ENCODE measurements at regions not wholly inside any gene's neighbourhood (a gene's known extent, or its start where the extent isn't known, plus 50 kb on each side); places are given as distances from the start of the nearest gene placed in this dataset.

DNA sequence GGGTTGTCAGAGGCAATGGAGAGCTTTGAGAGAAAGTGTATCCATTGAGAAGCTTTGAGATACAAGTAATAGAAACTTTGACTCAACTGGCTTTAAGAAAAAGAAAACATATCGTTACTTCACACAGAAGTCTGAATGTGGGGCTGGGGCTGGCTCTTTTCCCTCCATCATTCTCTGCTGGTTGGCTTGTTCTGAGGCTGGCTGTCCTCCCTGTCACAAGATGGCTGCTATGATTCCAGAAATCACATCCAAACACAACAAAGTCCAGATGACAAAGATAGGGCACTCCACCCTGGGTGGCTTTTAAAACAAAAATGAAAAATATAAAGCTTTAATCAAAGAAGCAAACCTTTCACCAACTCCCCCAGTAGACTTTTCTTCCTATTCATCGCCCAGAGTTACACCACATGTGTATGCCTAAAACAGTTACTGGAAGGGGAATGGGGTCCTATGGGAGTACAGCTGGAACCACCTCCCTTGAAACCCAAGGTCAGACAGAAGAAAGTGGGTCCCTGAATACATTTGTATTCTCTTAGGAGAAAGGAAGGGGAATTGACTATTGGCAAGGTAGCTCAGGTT lies 284.3 kb downstream of the GAS1 start:
- WGBS, 3 donors: 83 to 88% (median 83%) methylated on average over 2 of the region's 2 CpGs
- FAIRE-seq: no peak
- no peak overlapping the region for H3K27ac ChIP-seq (ENCODE audit: low read depth in 1 of 3, low read length in 2 of 3)
- DNase-seq: no peak
- no peaks in the 10 kb centered on the region for H3K36me3 ChIP-seq (ENCODE audit: control insufficient read depth in 3 of 3, insufficient read depth in 2 of 3, low read depth in 1 of 3, low read length in 3 of 3)
- H3K9me3 ChIP-seq (ENCODE audit: control insufficient read depth in 2 of 2, insufficient read depth in 1 of 2, low read depth in 1 of 2, low read length in 1 of 2): no peaks in the 10 kb centered on the region
- no peak overlapping the region for H3K4me3 ChIP-seq (ENCODE audit: low read depth in 1 of 3, low read length in 3 of 3)
- H3K27me3 ChIP-seq (ENCODE audit: control insufficient read depth in 3 of 3, insufficient read depth in 3 of 3, low read length in 3 of 3): peaks cover 0 to 2% (median 0%) of the 10 kb centered on the region in 3 donors
- no peaks in the 10 kb centered on the region for H3K4me1 ChIP-seq (ENCODE audit: control insufficient read depth in 3 of 3, insufficient read depth in 2 of 3, low read depth in 1 of 3, low read length in 2 of 3)

DNA sequence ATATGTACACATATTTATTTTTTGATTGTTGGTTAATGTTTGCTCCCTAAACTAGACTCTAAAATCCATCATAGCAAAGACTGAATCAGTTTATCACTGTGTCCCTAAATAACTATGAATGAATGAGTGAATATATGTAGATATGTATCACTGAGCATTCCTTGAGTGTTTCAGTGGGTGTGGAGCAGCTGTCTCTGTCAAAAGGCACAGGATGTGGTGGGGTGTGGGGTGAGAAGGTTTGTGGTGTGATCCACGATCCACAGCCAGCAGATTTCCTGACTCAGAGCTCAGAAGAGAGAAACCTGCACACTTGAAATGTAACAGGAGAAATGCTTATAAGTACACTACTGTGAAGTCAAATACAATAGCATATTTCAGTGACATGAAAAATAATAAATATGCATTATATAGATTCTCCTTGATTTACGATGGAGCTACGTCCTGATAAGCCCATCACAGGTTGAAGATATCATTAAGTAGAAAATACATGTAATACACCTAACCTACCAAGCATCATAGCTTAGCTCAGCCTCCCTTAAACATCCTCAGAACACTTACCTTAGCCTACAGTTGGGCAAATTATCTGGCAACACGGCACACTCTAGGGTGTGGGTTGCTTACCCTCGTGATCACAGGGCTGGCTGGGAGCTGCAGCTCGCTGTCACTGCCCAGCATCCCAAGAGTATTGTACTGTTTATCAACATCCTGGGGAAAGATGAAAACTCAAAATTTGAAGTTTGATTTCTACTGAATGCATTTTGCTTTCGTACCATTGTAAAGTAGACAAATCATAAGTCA lies 287.0 kb downstream of the GAS1 start:
- Histone ChIP-seq H3K36me3 (ENCODE audit: control insufficient read depth in 3 of 3, insufficient read depth in 2 of 3, low read depth in 1 of 3, low read length in 3 of 3) (no peaks in the 10 kb centered on the region), H3K27ac (ENCODE audit: low read depth in 1 of 3, low read length in 2 of 3) (no peak overlapping the region), H3K4me3 (ENCODE audit: low read depth in 1 of 3, low read length in 3 of 3) (no peak overlapping the region), H3K9me3 (ENCODE audit: control insufficient read depth in 2 of 2, insufficient read depth in 1 of 2, low read depth in 1 of 2, low read length in 1 of 2) (no peaks in the 10 kb centered on the region), H3K4me1 (ENCODE audit: control insufficient read depth in 3 of 3, insufficient read depth in 2 of 3, low read depth in 1 of 3, low read length in 2 of 3) (no peaks in the 10 kb centered on the region), H3K27me3 (ENCODE audit: control insufficient read depth in 3 of 3, insufficient read depth in 3 of 3, low read length in 3 of 3) (no peaks in the 10 kb centered on the region)
- 65 to 80% (median 73%) methylated on average over 7 of the region's 7 CpGs for WGBS, 3 donors
- FAIRE-seq (no peak), DNase-seq (no peak)

- Histone ChIP-seq H3K27me3 (ENCODE audit: control insufficient read depth in 3 of 3, insufficient read depth in 3 of 3, low read length in 3 of 3) (no peaks in the 10 kb centered on the region), H3K4me3 (ENCODE audit: low read depth in 1 of 3, low read length in 3 of 3) (no peak overlapping the region), H3K27ac (ENCODE audit: low read depth in 1 of 3, low read length in 2 of 3) (no peak overlapping the region), H3K4me1 (ENCODE audit: control insufficient read depth in 3 of 3, insufficient read depth in 2 of 3, low read depth in 1 of 3, low read length in 2 of 3) (no peaks in the 10 kb centered on the region), H3K36me3 (ENCODE audit: control insufficient read depth in 3 of 3, insufficient read depth in 2 of 3, low read depth in 1 of 3, low read length in 3 of 3) (no peaks in the 10 kb centered on the region), H3K9me3 (ENCODE audit: control insufficient read depth in 2 of 2, insufficient read depth in 1 of 2, low read depth in 1 of 2, low read length in 1 of 2) (no peaks in the 10 kb centered on the region)
- WGBS, 3 donors: 25 to 54% (median 45%) methylated on average over 3 of the region's 3 CpGs
- no peak for DNase-seq
- FAIRE-seq: no peak
Measured at GRCh38 chr9:86659413-86660046, 287.8 kb downstream of the GAS1 start.

- FAIRE-seq (no peak), DNase-seq (no peak)
- no peak overlapping the region for H3K4me3 ChIP-seq (ENCODE audit: low read depth in 1 of 3, low read length in 3 of 3)
- no peaks in the 10 kb centered on the region for H3K36me3 ChIP-seq (ENCODE audit: control insufficient read depth in 3 of 3, insufficient read depth in 2 of 3, low read depth in 1 of 3, low read length in 3 of 3)
- no peak overlapping the region for H3K27ac ChIP-seq (ENCODE audit: low read depth in 1 of 3, low read length in 2 of 3)
- peaks cover 0 to 12% (median 0%) of the 10 kb centered on the region in 3 donors for H3K4me1 ChIP-seq (ENCODE audit: control insufficient read depth in 3 of 3, insufficient read depth in 2 of 3, low read depth in 1 of 3, low read length in 2 of 3)
- peaks cover 0 to 6% of the 10 kb centered on the region in 2 donors for H3K9me3 ChIP-seq (ENCODE audit: control insufficient read depth in 2 of 2, insufficient read depth in 1 of 2, low read depth in 1 of 2, low read length in 1 of 2)
- no peaks in the 10 kb centered on the region for H3K27me3 ChIP-seq (ENCODE audit: control insufficient read depth in 3 of 3, insufficient read depth in 3 of 3, low read length in 3 of 3)
Measured at GRCh38 chr9:86655147-86655546, 292.2 kb downstream of the GAS1 start.

DNA sequence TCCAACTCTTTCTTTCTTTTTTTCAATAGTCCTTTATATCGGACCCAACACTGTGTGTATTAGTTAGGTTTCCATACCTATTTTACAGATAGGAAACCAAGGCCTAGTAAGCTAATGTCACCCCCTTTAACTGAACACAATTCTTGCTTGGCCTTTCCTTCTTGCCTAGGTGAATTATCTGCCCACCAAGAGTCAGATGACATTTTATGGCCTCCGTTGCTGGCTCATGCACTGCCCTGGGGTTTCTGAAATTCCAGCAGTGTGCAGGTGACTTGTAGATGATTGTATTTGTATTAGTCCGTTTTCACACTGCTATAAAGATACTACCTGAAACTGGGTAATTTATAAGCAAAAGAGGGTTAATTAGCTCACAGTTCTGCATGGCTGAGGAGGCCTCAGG lies 293.8 kb downstream of the GAS1 start:
- Histone ChIP-seq H3K27ac (ENCODE audit: low read depth in 1 of 3, low read length in 2 of 3) (peak overlapping the region in 1 of 3 donors; percentile 80), H3K27me3 (ENCODE audit: control insufficient read depth in 3 of 3, insufficient read depth in 3 of 3, low read length in 3 of 3) (no peaks in the 10 kb centered on the region), H3K9me3 (ENCODE audit: control insufficient read depth in 2 of 2, insufficient read depth in 1 of 2, low read depth in 1 of 2, low read length in 1 of 2) (peaks cover 0 to 6% of the 10 kb centered on the region in 2 donors), H3K4me1 (ENCODE audit: control insufficient read depth in 3 of 3, insufficient read depth in 2 of 3, low read depth in 1 of 3, low read length in 2 of 3) (peaks cover 0 to 12% (median 0%) of the 10 kb centered on the region in 3 donors), H3K36me3 (ENCODE audit: control insufficient read depth in 3 of 3, insufficient read depth in 2 of 3, low read depth in 1 of 3, low read length in 3 of 3) (no peaks in the 10 kb centered on the region), H3K4me3 (ENCODE audit: low read depth in 1 of 3, low read length in 3 of 3) (no peak overlapping the region)
- DNase-seq (peak in 1 of 2 donors; percentile 76), FAIRE-seq (no peak)
- WGBS, 3 donors: 51 to 74% (median 55%) methylated on average over 3 of the region's 3 CpGs

DNA sequence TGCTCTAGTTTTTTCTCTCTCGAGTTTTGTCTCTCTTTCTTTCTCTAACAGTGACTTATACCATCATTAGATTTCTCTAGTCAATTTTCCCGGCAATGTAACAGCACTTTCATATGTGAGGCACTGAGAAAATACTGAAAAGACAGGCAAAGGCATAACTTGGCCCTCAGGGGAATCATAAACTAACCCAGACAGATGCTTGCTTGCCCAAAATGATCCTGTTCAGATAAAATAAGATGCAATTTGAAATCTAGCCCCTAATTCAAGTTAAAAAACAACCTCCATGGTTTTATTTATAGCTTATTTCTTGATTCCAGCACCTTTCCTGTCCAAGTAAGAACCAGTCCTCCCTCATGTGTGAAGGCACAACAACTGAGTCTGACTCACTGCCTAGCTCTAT lies 294.6 kb downstream of the GAS1 start:
- H3K4me3 ChIP-seq (ENCODE audit: low read depth in 1 of 3, low read length in 3 of 3): no peak overlapping the region
- FAIRE-seq: no peak
- 74 to 93% (median 84%) methylated on average over 2 of the region's 2 CpGs for WGBS, 3 donors
- peaks cover 0 to 6% of the 10 kb centered on the region in 2 donors for H3K9me3 ChIP-seq (ENCODE audit: control insufficient read depth in 2 of 2, insufficient read depth in 1 of 2, low read depth in 1 of 2, low read length in 1 of 2)
- H3K4me1 ChIP-seq (ENCODE audit: control insufficient read depth in 3 of 3, insufficient read depth in 2 of 3, low read depth in 1 of 3, low read length in 2 of 3): peaks cover 0 to 12% (median 0%) of the 10 kb centered on the region in 3 donors
- no peaks in the 10 kb centered on the region for H3K36me3 ChIP-seq (ENCODE audit: control insufficient read depth in 3 of 3, insufficient read depth in 2 of 3, low read depth in 1 of 3, low read length in 3 of 3)
- H3K27me3 ChIP-seq (ENCODE audit: control insufficient read depth in 3 of 3, insufficient read depth in 3 of 3, low read length in 3 of 3): no peaks in the 10 kb centered on the region
- peak overlapping the region in 1 of 3 donors; percentile 70 for H3K27ac ChIP-seq (ENCODE audit: low read depth in 1 of 3, low read length in 2 of 3)
- DNase-seq: no peak

DNA sequence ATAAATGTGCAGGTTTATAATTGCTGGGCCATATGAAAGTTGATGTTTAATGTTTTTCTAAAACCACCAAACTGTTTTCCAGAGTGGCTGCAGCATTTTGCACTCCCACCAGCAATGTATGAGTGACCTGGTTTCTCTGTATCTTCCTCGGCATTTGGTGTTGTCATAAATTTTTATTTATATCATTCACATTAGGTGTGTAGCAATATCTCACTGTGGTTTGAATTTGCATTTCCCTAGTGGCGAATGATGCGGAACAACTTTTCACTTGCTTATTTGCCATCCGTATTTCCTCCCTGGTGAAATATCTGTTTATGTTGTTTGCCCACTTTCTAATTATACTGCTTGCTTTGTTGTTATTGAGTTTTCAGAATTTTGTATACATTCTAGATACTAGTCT lies 295.7 kb upstream of the TUT7 start:
- no peak overlapping the region for H3K27ac ChIP-seq (ENCODE audit: low read depth in 1 of 3, low read length in 2 of 3)
- no peak overlapping the region for H3K4me3 ChIP-seq (ENCODE audit: low read depth in 1 of 3, low read length in 3 of 3)
- 83 to 86% (median 86%) methylated on average over 4 of the region's 4 CpGs for WGBS, 3 donors
- no peak for DNase-seq
- H3K36me3 ChIP-seq (ENCODE audit: control insufficient read depth in 3 of 3, insufficient read depth in 2 of 3, low read depth in 1 of 3, low read length in 3 of 3): no peaks in the 10 kb centered on the region
- peaks cover 0 to 12% (median 0%) of the 10 kb centered on the region in 3 donors for H3K4me1 ChIP-seq (ENCODE audit: control insufficient read depth in 3 of 3, insufficient read depth in 2 of 3, low read depth in 1 of 3, low read length in 2 of 3)
- peaks cover 0 to 6% of the 10 kb centered on the region in 2 donors for H3K9me3 ChIP-seq (ENCODE audit: control insufficient read depth in 2 of 2, insufficient read depth in 1 of 2, low read depth in 1 of 2, low read length in 1 of 2)
- no peaks in the 10 kb centered on the region for H3K27me3 ChIP-seq (ENCODE audit: control insufficient read depth in 3 of 3, insufficient read depth in 3 of 3, low read length in 3 of 3)
- FAIRE-seq: no peak

GRCh38 chr9:86648828-86649170 lies 294.6 kb upstream of the TUT7 start:
- H3K27me3 ChIP-seq (ENCODE audit: control insufficient read depth in 3 of 3, insufficient read depth in 3 of 3, low read length in 3 of 3): no peaks in the 10 kb centered on the region
- no peak overlapping the region for H3K27ac ChIP-seq (ENCODE audit: low read depth in 1 of 3, low read length in 2 of 3)
- no peak for FAIRE-seq
- DNase-seq: no peak
- WGBS, 3 donors: 84 to 90% (median 85%) methylated on average over 6 of the region's 6 CpGs
- no peaks in the 10 kb centered on the region for H3K36me3 ChIP-seq (ENCODE audit: control insufficient read depth in 3 of 3, insufficient read depth in 2 of 3, low read depth in 1 of 3, low read length in 3 of 3)
- no peak overlapping the region for H3K4me3 ChIP-seq (ENCODE audit: low read depth in 1 of 3, low read length in 3 of 3)
- H3K9me3 ChIP-seq (ENCODE audit: control insufficient read depth in 2 of 2, insufficient read depth in 1 of 2, low read depth in 1 of 2, low read length in 1 of 2): peaks cover 0 to 3% of the 10 kb centered on the region in 2 donors
- H3K4me1 ChIP-seq (ENCODE audit: control insufficient read depth in 3 of 3, insufficient read depth in 2 of 3, low read depth in 1 of 3, low read length in 2 of 3): peaks cover 0 to 8% (median 0%) of the 10 kb centered on the region in 3 donors

All from small intestine (tissue), 7 donors.